ENCODE measurements at regions not wholly inside any gene's neighbourhood (a gene's known extent, or its start where the extent isn't known, plus 50 kb on each side); places are given as distances from the start of the nearest gene placed in this dataset.
"Not testable (repeated sequence)": the region's sequence is repeated elsewhere in the genome, so short reads cannot be mapped to it uniquely, and the experiment has no call there.

DNA sequence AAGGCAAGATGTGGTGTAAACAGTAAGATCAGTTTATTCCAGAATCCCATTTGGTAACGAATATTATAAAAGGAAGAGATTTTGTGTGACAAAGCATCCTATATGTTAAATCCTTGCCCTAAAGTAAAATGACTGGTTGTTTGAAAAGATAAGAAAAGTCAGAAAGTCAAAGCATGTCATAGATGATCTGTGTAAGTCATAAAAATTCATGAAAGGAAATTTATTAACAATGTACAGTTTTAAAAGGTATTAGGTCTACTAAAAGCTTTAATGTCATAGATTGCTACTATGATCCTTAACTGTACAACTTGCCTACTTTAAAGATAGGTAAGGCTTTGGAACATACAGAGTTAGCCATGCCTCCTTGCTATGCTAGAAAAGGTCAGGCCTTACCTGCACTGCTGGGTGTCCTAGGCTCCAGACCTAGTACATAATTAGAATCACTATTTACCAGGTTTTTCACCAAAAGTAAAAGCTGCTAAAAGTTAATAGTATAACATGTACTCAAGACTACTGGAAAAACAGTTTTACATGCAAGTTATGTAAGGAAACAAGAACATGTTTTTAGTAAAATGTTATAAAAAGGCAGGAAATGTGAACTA lies 1090.1 kb upstream of the ADGRB3 start:
- Mint-ChIP-seq H3K36me3 (ENCODE audit: low read depth) (no peaks in the 10 kb centered on the region), H3K4me1 (no peaks in the 10 kb centered on the region), H3K27ac (no peak overlapping the region), H3K27me3 (no peaks in the 10 kb centered on the region), H3K9me3 (peaks cover 19% of the 10 kb centered on the region), H3K4me3 (no peak overlapping the region)
- ATAC-seq (replicated peaks): no peak

DNA sequence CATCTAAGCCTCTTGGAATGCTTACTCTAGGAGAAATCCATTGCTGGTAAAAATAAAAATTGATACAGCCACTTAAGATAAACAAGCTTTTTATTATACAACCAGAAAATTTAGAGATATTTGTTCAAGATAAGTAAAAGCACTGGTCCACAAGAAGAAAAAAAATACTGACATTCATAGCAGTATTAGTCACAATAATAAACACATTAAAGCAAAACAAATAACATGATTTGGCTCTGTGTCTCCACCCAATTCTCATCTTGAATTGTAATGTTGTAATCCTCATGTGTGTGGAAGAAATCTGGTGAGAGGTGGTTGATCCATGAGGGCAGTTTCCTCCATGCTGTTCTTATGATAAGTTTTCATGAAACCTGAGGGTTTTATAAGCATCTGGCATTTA lies 1093.5 kb upstream of the ADGRB3 start:
- ATAC-seq (replicated peaks): no peak
- no peaks in the 10 kb centered on the region for H3K4me1 Mint-ChIP-seq
- no peak overlapping the region for H3K4me3 Mint-ChIP-seq
- H3K27ac Mint-ChIP-seq: no peak overlapping the region
- peaks cover 11% of the 10 kb centered on the region for H3K9me3 Mint-ChIP-seq
- H3K36me3 Mint-ChIP-seq (ENCODE audit: low read depth): no peaks in the 10 kb centered on the region
- no peaks in the 10 kb centered on the region for H3K27me3 Mint-ChIP-seq

DNA sequence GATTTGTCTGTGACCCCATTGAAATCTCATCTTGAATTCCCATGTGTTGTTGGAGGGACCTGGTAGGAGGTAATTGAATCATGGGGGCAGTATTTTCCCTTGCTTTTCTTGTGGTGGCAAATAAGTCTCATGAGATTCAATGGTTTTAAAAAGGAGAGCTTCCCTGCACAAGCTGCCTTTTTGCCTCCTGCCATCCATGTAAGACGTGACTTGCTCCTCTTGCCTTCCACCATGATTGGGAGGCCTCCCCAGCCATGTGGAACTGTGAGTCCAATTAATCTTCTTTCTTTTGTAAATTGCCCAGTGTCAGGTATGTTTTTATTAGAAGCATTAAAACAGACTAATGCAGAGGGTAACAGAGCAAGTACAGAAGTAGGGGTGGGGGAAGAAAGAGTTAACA lies 1097.0 kb upstream of the ADGRB3 start:
- ATAC-seq (replicated peaks): no peak
- Mint-ChIP-seq H3K4me3 (no peak overlapping the region), H3K9me3 (peaks cover 10% of the 10 kb centered on the region), H3K4me1 (no peaks in the 10 kb centered on the region), H3K36me3 (ENCODE audit: low read depth) (no peaks in the 10 kb centered on the region), H3K27ac (no peak overlapping the region), H3K27me3 (no peaks in the 10 kb centered on the region)

DNA sequence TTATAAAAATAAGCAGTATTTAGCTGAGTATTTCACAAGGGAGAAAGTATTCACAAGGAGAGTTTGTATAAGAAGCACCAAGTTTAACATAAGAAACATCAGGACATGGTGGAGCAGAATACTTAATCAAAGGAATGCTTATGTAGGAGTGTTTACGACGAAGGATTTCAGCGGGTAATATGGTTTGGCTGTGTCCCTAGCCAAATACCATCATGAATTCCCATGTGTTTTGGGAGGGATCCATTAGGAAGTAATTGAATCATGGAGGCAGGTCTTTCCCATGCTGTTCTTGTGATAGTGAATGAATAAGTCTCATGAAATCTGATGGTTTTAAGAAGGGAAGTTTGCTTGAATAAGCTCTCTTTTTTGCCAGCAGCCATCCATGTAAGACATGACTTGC lies 1099.1 kb upstream of the ADGRB3 start:
- H3K9me3 Mint-ChIP-seq: peaks cover 9% of the 10 kb centered on the region
- H3K4me1 Mint-ChIP-seq: no peaks in the 10 kb centered on the region
- H3K27me3 Mint-ChIP-seq: no peaks in the 10 kb centered on the region
- ATAC-seq (replicated peaks): no peak
- no peak overlapping the region for H3K4me3 Mint-ChIP-seq
- no peaks in the 10 kb centered on the region for H3K36me3 Mint-ChIP-seq (ENCODE audit: low read depth)
- no peak overlapping the region for H3K27ac Mint-ChIP-seq

DNA sequence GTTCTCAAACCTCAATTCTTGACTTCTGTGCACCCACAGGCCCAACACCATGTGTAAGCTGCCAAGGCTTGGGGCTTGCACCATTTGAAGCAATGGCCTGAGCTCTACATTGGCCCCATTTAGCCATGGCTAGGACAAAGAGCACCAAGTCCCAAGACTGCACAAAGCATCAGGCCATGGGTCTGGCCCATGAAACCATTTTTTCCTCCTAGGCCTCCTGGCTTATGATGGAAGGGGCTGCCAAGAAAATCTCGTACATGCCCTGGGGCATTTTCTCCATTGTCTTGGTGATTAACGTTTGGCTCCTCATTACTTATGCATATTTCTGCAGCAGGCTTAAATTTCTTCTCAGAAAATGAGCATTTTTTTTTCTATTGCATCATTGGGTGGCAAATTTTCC lies 1128.7 kb upstream of the ADGRB3 start:
- H3K9me3 Mint-ChIP-seq: peaks cover 18% of the 10 kb centered on the region
- H3K4me3 Mint-ChIP-seq: no peak overlapping the region
- no peaks in the 10 kb centered on the region for H3K36me3 Mint-ChIP-seq (ENCODE audit: low read depth)
- H3K4me1 Mint-ChIP-seq: no peaks in the 10 kb centered on the region
- ATAC-seq (replicated peaks): no peak
- no peak overlapping the region for H3K27ac Mint-ChIP-seq
- H3K27me3 Mint-ChIP-seq: no peaks in the 10 kb centered on the region

DNA sequence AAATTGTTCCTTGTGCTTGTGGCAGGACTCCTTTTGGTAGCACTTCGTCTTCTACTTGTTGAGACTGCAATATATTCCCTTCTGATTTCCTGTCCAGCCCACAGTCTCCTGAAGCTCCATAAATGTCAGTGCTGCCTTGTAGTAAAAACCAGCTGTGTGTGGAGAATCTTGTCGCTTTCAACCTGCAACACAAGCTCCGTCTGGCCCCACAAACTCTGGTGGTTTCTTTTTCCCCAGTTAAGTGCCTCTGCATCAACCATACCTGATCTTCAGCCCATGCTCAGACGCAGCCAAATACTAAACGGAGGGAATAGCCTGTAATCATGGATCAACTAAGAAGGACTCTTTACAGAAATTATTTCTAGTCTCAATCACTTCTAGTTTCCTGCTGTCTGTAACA lies 1133.3 kb upstream of the ADGRB3 start:
- H3K9me3 Mint-ChIP-seq: peaks cover 10% of the 10 kb centered on the region
- H3K27me3 Mint-ChIP-seq: no peaks in the 10 kb centered on the region
- H3K36me3 Mint-ChIP-seq (ENCODE audit: low read depth): no peaks in the 10 kb centered on the region
- no peak overlapping the region for H3K27ac Mint-ChIP-seq
- no peak for ATAC-seq (replicated peaks)
- H3K4me1 Mint-ChIP-seq: no peaks in the 10 kb centered on the region
- no peak overlapping the region for H3K4me3 Mint-ChIP-seq

DNA sequence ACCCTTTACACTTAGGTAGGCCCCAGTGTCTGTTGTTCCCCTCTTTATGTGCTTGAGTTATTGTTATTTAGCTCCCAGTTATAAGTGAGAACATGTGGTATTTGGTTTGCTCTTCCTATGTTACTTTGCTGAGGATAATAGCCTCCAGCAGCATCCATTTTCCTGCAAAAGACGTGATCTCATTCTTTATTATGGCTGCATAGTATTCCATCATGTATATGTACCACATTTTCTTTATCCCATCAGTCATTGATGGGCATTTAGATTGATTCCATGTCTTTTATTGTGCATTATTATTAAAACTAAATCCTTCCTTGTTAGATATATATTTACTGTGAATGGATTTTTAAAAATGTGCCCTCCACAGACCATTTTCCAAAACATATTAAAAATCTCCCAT lies 1137.3 kb upstream of the ADGRB3 start:
- Mint-ChIP-seq H3K4me3 (no peak overlapping the region), H3K27ac (no peak overlapping the region), H3K36me3 (ENCODE audit: low read depth) (no peaks in the 10 kb centered on the region), H3K27me3 (no peaks in the 10 kb centered on the region), H3K4me1 (no peaks in the 10 kb centered on the region), H3K9me3 (peaks cover 12% of the 10 kb centered on the region)
- no peak for ATAC-seq (replicated peaks)

DNA sequence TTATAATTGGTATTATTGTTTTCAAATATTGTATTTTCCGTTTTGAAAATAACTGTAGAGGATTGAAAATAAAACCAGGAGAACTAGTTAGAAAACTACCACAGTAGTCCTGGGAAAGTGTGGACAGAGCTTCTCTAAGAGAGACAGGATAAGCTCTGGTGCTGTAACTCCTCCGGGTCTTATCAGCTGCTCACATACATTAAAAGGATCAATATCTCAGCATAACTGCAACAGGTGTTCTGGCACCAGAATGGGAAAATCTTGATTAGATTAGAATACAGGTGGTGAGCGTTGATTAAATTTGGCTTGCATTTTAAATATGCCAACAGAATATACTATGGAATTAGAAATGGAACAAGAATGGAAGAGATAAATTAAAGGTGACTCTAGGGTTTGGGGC lies 1138.9 kb upstream of the ADGRB3 start:
- Mint-ChIP-seq H3K9me3 (peaks cover 13% of the 10 kb centered on the region), H3K4me3 (no peak overlapping the region), H3K36me3 (ENCODE audit: low read depth) (no peaks in the 10 kb centered on the region), H3K27ac (no peak overlapping the region), H3K27me3 (no peaks in the 10 kb centered on the region), H3K4me1 (no peaks in the 10 kb centered on the region)
- ATAC-seq (replicated peaks): no peak

DNA sequence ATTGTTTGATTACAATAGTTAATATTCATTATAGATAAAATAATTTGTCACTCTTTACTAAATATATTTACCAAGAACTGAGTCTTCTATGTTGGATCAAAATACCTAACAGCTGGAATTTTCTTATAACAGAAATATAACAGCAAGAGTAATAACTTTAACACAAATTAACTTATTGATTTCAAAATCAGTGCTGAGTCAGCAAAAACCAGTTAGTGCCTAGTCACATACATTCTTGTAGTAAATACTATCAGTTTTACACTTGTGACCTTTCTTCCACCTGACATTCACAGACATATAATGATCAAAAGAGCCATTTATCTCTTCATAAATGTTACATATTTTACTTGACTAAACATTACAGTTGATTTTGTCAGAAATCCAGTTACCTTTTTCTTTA lies 1141.4 kb upstream of the ADGRB3 start:
- Mint-ChIP-seq H3K4me1 (no peaks in the 10 kb centered on the region), H3K27me3 (no peaks in the 10 kb centered on the region), H3K27ac (no peak overlapping the region), H3K36me3 (ENCODE audit: low read depth) (no peaks in the 10 kb centered on the region), H3K4me3 (no peak overlapping the region), H3K9me3 (peaks cover 17% of the 10 kb centered on the region)
- no peak for ATAC-seq (replicated peaks)

DNA sequence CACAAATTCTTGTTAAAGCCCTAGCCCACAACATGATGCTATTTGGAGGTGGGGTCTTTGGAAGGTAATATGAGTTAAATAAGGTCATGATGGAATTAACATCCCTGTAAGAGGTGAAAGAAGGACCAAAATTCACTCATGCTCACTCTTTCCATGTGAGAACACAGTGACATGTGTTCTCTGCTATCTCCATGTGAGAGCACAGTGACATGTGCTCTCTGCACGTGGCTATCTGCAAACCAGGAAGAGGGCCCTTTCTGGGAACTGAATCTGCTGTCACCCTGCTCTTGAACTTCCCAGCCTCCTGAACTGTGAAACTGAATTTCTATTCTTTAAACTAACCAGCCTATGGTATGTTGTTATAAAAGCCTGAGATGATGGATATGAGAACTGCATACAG lies 1159.4 kb upstream of the ADGRB3 start:
- Mint-ChIP-seq H3K9me3 (peaks cover 10% of the 10 kb centered on the region), H3K36me3 (ENCODE audit: low read depth) (no peaks in the 10 kb centered on the region), H3K27me3 (no peaks in the 10 kb centered on the region), H3K4me1 (no peaks in the 10 kb centered on the region), H3K4me3 (no peak overlapping the region), H3K27ac (no peak overlapping the region)
- ATAC-seq (replicated peaks): no peak

DNA sequence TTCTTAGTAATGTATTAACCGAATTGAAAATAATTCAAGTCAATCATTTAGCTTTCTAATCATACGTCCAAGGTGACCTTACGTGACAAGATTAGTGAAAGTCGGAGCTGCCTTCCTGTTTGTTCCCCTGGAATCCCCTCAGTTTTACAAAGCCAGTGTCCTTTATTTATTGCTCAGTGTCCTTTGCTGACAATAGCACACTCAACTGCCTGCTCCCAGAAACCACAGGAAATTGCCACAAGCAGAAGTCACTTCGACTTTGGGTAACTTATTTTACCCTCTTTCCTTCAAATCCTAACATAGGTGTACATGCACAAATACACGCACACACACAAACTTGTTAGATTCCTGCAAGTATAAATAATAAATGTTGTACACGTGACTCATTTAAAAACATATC lies 1167.7 kb upstream of the ADGRB3 start:
- no peak for ATAC-seq (replicated peaks)
- Mint-ChIP-seq H3K4me1 (no peaks in the 10 kb centered on the region), H3K4me3 (no peak overlapping the region), H3K36me3 (ENCODE audit: low read depth) (no peaks in the 10 kb centered on the region), H3K27ac (no peak overlapping the region), H3K9me3 (peaks cover 11% of the 10 kb centered on the region), H3K27me3 (no peaks in the 10 kb centered on the region)

DNA sequence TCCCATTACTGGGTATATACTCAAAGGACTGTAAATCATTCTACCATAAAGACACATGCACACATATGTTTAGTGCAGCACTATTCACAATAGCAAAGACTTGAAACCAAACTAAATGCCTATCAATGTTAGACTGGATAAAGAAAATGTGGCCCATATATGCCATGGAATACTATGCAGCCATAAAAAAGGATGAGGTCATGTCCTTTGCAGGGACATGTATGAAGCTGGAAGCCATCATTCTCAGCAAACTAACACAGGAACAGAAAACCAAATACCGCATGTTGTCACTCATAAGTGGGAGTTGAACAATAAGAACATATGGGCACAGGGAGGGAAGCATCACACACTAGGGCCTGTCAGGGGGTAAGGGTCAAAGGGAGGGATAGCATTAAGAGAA lies 1172.4 kb upstream of the ADGRB3 start:
- H3K36me3 Mint-ChIP-seq (ENCODE audit: low read depth): not testable (repeated sequence)

DNA sequence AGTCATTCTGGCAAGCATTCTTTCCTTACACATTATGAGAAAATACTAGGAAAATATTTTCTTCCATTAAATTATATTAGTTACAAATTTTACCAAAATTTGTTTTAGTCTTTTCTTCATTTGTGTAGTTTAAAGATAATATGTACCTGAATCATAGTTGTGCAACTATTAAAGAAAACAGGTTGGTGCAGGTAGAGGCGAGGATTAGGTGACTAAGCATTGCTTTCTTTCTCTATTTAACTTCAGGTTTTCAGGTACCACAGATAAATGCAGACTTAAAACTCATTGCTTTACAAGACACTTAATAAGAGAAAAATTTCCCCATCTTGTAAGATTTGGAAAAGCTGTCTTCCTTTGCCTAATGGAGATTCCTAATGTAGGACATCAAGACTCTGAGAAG lies 1175.5 kb upstream of the ADGRB3 start:
- Mint-ChIP-seq H3K27ac (no peak overlapping the region), H3K27me3 (no peaks in the 10 kb centered on the region), H3K4me3 (no peak overlapping the region), H3K36me3 (ENCODE audit: low read depth) (no peaks in the 10 kb centered on the region), H3K9me3 (peaks cover 17% of the 10 kb centered on the region), H3K4me1 (no peaks in the 10 kb centered on the region)
- no peak for ATAC-seq (replicated peaks)

More for the DNA sequence above, 1172.4 kb upstream of the ADGRB3 start:
- H3K27ac Mint-ChIP-seq; H3K4me3 Mint-ChIP-seq; ATAC-seq (replicated peaks); H3K27me3 Mint-ChIP-seq; H3K4me1 Mint-ChIP-seq: not testable (repeated sequence)
- H3K9me3 Mint-ChIP-seq: peaks cover 22% of the 10 kb centered on the region

DNA sequence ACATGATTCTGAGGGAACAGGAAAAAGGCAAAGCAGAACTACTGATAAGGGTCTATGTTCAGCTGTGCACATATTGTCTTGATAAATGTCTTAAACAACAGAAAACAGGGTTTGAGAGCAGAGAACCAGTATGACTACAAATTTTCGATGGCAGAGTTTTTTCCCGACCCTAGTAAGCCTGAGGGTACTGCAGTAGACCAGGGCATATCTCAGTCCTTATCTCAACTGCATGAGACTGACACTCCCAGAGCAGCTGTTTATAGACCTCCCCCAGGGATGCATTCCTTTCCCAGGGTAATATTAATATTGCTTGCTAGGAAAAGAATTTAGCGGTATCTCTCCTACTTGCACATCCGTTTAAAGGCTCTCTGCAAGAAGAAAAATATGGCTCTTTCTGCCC lies 1176.8 kb upstream of the ADGRB3 start:
- no peak overlapping the region for H3K27ac Mint-ChIP-seq
- no peaks in the 10 kb centered on the region for H3K27me3 Mint-ChIP-seq
- no peak for ATAC-seq (replicated peaks)
- H3K36me3 Mint-ChIP-seq (ENCODE audit: low read depth): no peaks in the 10 kb centered on the region
- H3K4me1 Mint-ChIP-seq: no peaks in the 10 kb centered on the region
- no peak overlapping the region for H3K4me3 Mint-ChIP-seq
- H3K9me3 Mint-ChIP-seq: peaks cover 18% of the 10 kb centered on the region

DNA sequence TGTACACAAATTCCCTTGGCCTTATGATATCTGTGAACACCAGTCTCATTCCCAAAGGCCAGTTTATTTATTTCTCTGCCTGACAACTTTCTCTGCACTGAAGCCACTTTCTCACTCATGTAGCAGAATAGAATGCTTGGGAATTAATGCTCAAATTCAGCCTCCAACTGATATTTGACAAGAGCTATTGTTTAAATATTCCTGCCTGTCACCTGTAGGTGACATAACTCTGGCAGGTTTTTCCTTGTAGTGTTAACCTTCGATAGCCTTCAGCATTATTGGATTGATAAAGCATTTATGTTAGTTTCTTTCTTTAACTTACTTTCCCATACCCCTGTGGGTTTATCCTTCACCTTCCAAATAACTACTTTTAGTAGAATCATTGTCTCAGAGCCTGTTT lies 1183.2 kb upstream of the ADGRB3 start:
- no peak for ATAC-seq (replicated peaks)
- Mint-ChIP-seq H3K36me3 (ENCODE audit: low read depth) (no peaks in the 10 kb centered on the region), H3K4me3 (no peak overlapping the region), H3K27me3 (no peaks in the 10 kb centered on the region), H3K9me3 (peaks cover 18% of the 10 kb centered on the region), H3K4me1 (no peaks in the 10 kb centered on the region), H3K27ac (no peak overlapping the region)

DNA sequence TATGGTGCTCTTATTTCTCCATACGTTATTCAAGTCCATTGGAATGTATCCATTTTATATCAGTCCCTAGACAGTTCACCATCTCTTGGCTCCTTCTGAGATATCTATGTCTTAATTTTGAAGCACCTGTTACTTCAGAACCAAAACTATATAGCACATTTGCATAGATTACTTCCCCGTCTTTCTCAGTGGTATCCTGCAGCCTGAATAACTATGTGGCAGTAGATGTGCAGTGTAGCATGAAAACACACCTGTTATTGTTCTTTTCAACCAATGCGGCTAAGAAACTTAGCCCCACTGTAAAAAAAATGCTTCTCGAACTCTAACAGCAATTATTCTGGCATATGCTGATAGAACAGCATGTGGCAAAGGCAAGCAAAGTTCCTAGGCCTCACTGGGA lies 1184.4 kb upstream of the ADGRB3 start:
- Mint-ChIP-seq H3K27me3 (no peaks in the 10 kb centered on the region), H3K27ac (no peak overlapping the region), H3K9me3 (peaks cover 18% of the 10 kb centered on the region), H3K4me1 (no peaks in the 10 kb centered on the region), H3K4me3 (no peak overlapping the region), H3K36me3 (ENCODE audit: low read depth) (no peaks in the 10 kb centered on the region)
- no peak for ATAC-seq (replicated peaks)
